Parathyroid adenoma (tissue), 2 donors: ENCODE measurements at regions not wholly inside any gene's neighbourhood (a gene's known extent, or its start where the extent isn't known, plus 50 kb on each side); places are given as distances from the start of the nearest gene placed in this dataset.

Source experiments
- H2AFZ ChIP-seq: fragments of 300-600 bp; sonication (generic); one replicate; pipeline ENCODE4 v1.7.0; 2017; ENCODE audit warnings: antibody characterized with exemption, mild to moderate bottlenecking
- H3K27ac ChIP-seq: fragments of 300-600 bp; sonication (generic); one replicate; pipeline ENCODE4 v1.7.0; 2017
- H3K27me3 ChIP-seq: fragments of 300-600 bp; sonication (generic); one replicate; pipeline ENCODE4 v1.7.0; 2017; ENCODE audit warnings: low read length; ENCODE audit not compliant: control insufficient read depth, insufficient read depth
- H3K36me3 ChIP-seq: fragments of 300-600 bp; sonication (generic); one replicate; pipeline ENCODE4 v1.7.0; 2017; ENCODE audit warnings: low read length; ENCODE audit not compliant: control insufficient read depth, insufficient read depth
- H3K4me1 ChIP-seq: fragments of 300-600 bp; sonication (generic); one replicate; pipeline ENCODE4 v1.7.0; 2017; ENCODE audit warnings: control low read depth
- H3K4me2 ChIP-seq: fragments of 300-600 bp; sonication (generic); one replicate; pipeline ENCODE4 v1.7.0; 2017; ENCODE audit warnings: low read length
- H3K4me3 ChIP-seq: fragments of 300-600 bp; sonication (generic); one replicate; pipeline ENCODE4 v1.7.0; 2017; ENCODE audit warnings: low read depth, low read length
- H3K79me2 ChIP-seq: fragments of 300-600 bp; sonication (generic); one replicate; pipeline ENCODE4 v1.7.0; 2017; ENCODE audit warnings: control low read depth
- H3K9ac ChIP-seq: fragments of 300-600 bp; sonication (generic); one replicate; pipeline ENCODE4 v1.7.0; 2017; ENCODE audit warnings: mild to moderate bottlenecking
- H3K9me3 ChIP-seq: fragments of 300-600 bp; sonication (generic); one replicate; pipeline ENCODE4 v1.7.0; 2017; ENCODE audit warnings: low read length; ENCODE audit not compliant: control insufficient read depth
- CTCF ChIP-seq: fragments of 300-600 bp; sonication (generic); IDR thresholded peaks from one replicate; pipeline ENCODE4 v1.7.0; 2017; ENCODE audit warnings: antibody characterized with exemption, mild to moderate bottlenecking
- donor health status: primary hyperparathyroidism.

- no peak overlapping the region for H3K4me2 ChIP-seq
- TF ChIP-seq CTCF, result no peak
- no peak overlapping the region for H2AFZ ChIP-seq
- no peaks in the 10 kb centered on the region for H3K27me3 ChIP-seq
- H3K79me2 ChIP-seq, result no peaks in the 10 kb centered on the region
- H3K36me3 ChIP-seq, result no peaks in the 10 kb centered on the region
- peaks cover 4% of the 10 kb centered on the region for H3K4me1 ChIP-seq
- H3K9ac ChIP-seq, result no peak overlapping the region
- H3K27ac ChIP-seq, result no peak overlapping the region
- no peaks in the 10 kb centered on the region for H3K9me3 ChIP-seq
- H3K4me3 ChIP-seq, result no peak overlapping the region
These were observed 103.2 kb upstream of the EIF5 start for GRCh38 chr14:103230658-103231334.

- Histone ChIP-seq H3K9ac (no peak overlapping the region), H3K27me3 (no peaks in the 10 kb centered on the region), H2AFZ (no peak overlapping the region), H3K79me2 (no peaks in the 10 kb centered on the region), H3K27ac (no peak overlapping the region), H3K4me1 (peaks cover 4% of the 10 kb centered on the region), H3K9me3 (no peaks in the 10 kb centered on the region), H3K36me3 (no peaks in the 10 kb centered on the region), H3K4me2 (no peak overlapping the region), H3K4me3 (no peak overlapping the region)
- no peak for TF ChIP-seq CTCF
These were observed 102.5 kb upstream of the EIF5 start for GRCh38 chr14:103231376-103232019.

- Histone ChIP-seq H2AFZ (no peak overlapping the region), H3K4me1 (peaks cover 4% of the 10 kb centered on the region), H3K9ac (no peak overlapping the region), H3K4me2 (no peak overlapping the region), H3K79me2 (no peaks in the 10 kb centered on the region), H3K9me3 (no peaks in the 10 kb centered on the region), H3K27ac (no peak overlapping the region), H3K36me3 (no peaks in the 10 kb centered on the region), H3K27me3 (no peaks in the 10 kb centered on the region), H3K4me3 (no peak overlapping the region)
- no peak for TF ChIP-seq CTCF
These were observed 101.8 kb upstream of the EIF5 start for GRCh38 chr14:103232031-103232808.

- H3K9ac ChIP-seq, result no peak overlapping the region
- H2AFZ ChIP-seq, result no peak overlapping the region
- H3K27me3 ChIP-seq, result no peaks in the 10 kb centered on the region
- no peaks in the 10 kb centered on the region for H3K79me2 ChIP-seq
- H3K4me3 ChIP-seq, result no peak overlapping the region
- no peak for TF ChIP-seq CTCF
- H3K36me3 ChIP-seq, result no peaks in the 10 kb centered on the region
- peaks cover 4% of the 10 kb centered on the region for H3K4me1 ChIP-seq
- H3K4me2 ChIP-seq, result no peak overlapping the region
- H3K27ac ChIP-seq, result no peak overlapping the region
- H3K9me3 ChIP-seq, result no peaks in the 10 kb centered on the region
These were observed 101.2 kb upstream of the EIF5 start for GRCh38 chr14:103232831-103233319.
